Ovary (tissue), 7 donors: ENCODE measurements at regions not wholly inside any gene's neighbourhood (a gene's known extent, or its start where the extent isn't known, plus 50 kb on each side); places are given as distances from the start of the nearest gene placed in this dataset.

ENCODE experiments used
- DNase-seq, 5 donors: peaks; one replicate each; pipeline ENCODE4 v3.0.0-alpha.2; 2019 to 2020
- H3K27ac ChIP-seq, 2 donors: fragments of 200-600 bp; one replicate each; pipeline versions ENCODE4 v1.5.1 to v1.8.0; 2019 to 2022
- H3K27me3 ChIP-seq: fragments of 200-600 bp; one replicate; pipeline ENCODE4 v1.8.0; 2022
- H3K36me3 ChIP-seq: fragments of 200-600 bp; sonication (generic); one replicate; pipeline ENCODE4 v1.5.1; 2019
- H3K4me1 ChIP-seq: one replicate; pipeline ENCODE4 v1.8.1; 2013; ENCODE audit warnings: mild to moderate bottlenecking, moderate library complexity; ENCODE audit not compliant: insufficient read depth
- H3K4me3 ChIP-seq: fragments of 200-600 bp; sonication (generic); one replicate; pipeline ENCODE4 v1.5.1; 2017
- H3K9me3 ChIP-seq, 2 donors: fragments of 200-600 bp in 1 of 2; sonication (generic) in 1 of 2; one replicate each; pipeline versions ENCODE4 v1.5.1 to v1.8.1; 2013 to 2019; ENCODE audit warnings: mild to moderate bottlenecking in 1 of 2, moderate library complexity in 1 of 2
- CTCF ChIP-seq, 3 donors: fragments of 450-650 bp in 2 of 3; fragments of 200-600 bp in 1 of 3; IDR thresholded peaks; one replicate each; pipeline versions ENCODE4 v1.5.1 to v1.8.0; 2016 to 2022; ENCODE audit warnings: antibody characterized with exemption in 3 of 3, mild to moderate bottlenecking in 1 of 3
- EP300 ChIP-seq: sonication (generic); formaldehyde crosslinking; IDR thresholded peaks from one replicate; pipeline ENCODE4 v1.6.1; 2017; ENCODE audit warnings: antibody characterized with exemption
- POLR2A ChIP-seq: fragments of 450-650 bp; IDR thresholded peaks from one replicate; pipeline ENCODE4 v1.6.1; 2017; ENCODE audit warnings: antibody characterized with exemption, mild to moderate bottlenecking, moderate library complexity
- WGBS, 3 donors: extraction: QIAGEN DNeasy Blood & Tissue Kit in 1 of 3; methylation state at CpG; one replicate each; pipeline versions ENCODE4 v1.1.5 to v1.1.7; 2013 to 2017; 5-methylcytosine and 5-hydroxymethylcytosine counted together
- intact Hi-C, 4 donors: fragments of 100-400 bp; cut with DNase I; formaldehyde crosslinking; loops; one replicate each; pipeline versions ENCODE4 v1.11.0 to v1.15.1; 2022 to 2023
- donor health status: DM: no; HTN: no; CAD: no; lungs with moderate emphysema.
- donor health status: DM: no; HTN: no; CAD: no.
- donor health status: Bipolar disorder and iron deficiency.
- donor health status: DM: no; HTN: no; CAD: no.
- donor health status: DM: yes; HTN: yes; CAD: no.

GRCh38 chrX:150051096-150051495 is 112.8 kb upstream of the EOLA2 start:
- no peak for TF ChIP-seq EP300
- no peak for TF ChIP-seq CTCF (IDR thresholded peaks at IDR 0.05)
- Histone ChIP-seq H3K4me1 (peaks cover 3% of the 10 kb centered on the region), H3K27me3 (no peaks in the 10 kb centered on the region), H3K36me3 (no peaks in the 10 kb centered on the region), H3K4me3 (no peak overlapping the region), H3K9me3 (no peaks in the 10 kb centered on the region), H3K27ac (no peak overlapping the region)
- 51 to 64% (median 53%) methylated on average over 2 of the region's 2 CpGs for WGBS, 3 donors
- DNase-seq = no peak
- intact Hi-C loops = no loop called here

- 63 to 79% (median 69%) methylated on average over 1 of the region's 1 CpG for WGBS, 3 donors
- H3K4me3 ChIP-seq = no peak overlapping the region
- no peak for DNase-seq
- TF ChIP-seq EP300 (no peak), POLR2A (no peak)
- no peaks in the 10 kb centered on the region for H3K9me3 ChIP-seq
- no peaks in the 10 kb centered on the region for H3K27me3 ChIP-seq
- intact Hi-C loops = no loop called here
- H3K36me3 ChIP-seq = no peaks in the 10 kb centered on the region
- peaks cover 3% of the 10 kb centered on the region for H3K4me1 ChIP-seq
- no peak overlapping the region for H3K27ac ChIP-seq
Observed at GRCh38 chrX:150052226-150052625, 113.9 kb upstream of the EOLA2 start.

GRCh38 chrX:150058728-150059127 is 120.4 kb upstream of the EOLA2 start:
- H3K27ac ChIP-seq = no peak overlapping the region

GRCh38 chrX:150060406-150060805 is 122.1 kb upstream of the EOLA2 start:
- Histone ChIP-seq H3K4me1 (no peaks in the 10 kb centered on the region), H3K27ac (no peak overlapping the region), H3K36me3 (no peaks in the 10 kb centered on the region), H3K27me3 (no peaks in the 10 kb centered on the region), H3K9me3 (no peaks in the 10 kb centered on the region), H3K4me3 (no peak overlapping the region)
- intact Hi-C loops = no loop called here
- 85 to 89% (median 88%) methylated on average over 7 of the region's 7 CpGs for WGBS, 3 donors
- no peak for DNase-seq
- TF ChIP-seq POLR2A (no peak), CTCF (IDR thresholded peaks at IDR 0.05) (no peak), EP300 (no peak)

More at GRCh38 chrX:150058728-150059127, 120.4 kb upstream of the EOLA2 start:
- no peak for DNase-seq
- TF ChIP-seq CTCF (IDR thresholded peaks at IDR 0.05) = no peak
- TF ChIP-seq EP300 = no peak
- no peak for TF ChIP-seq POLR2A
- WGBS, 3 donors = 44 to 68% (median 49%) methylated on average over 1 of the region's 1 CpG
- no peaks in the 10 kb centered on the region for H3K9me3 ChIP-seq
- H3K4me1 ChIP-seq = no peaks in the 10 kb centered on the region
- intact Hi-C loops = no loop called here
- no peak overlapping the region for H3K4me3 ChIP-seq
- H3K27me3 ChIP-seq = no peaks in the 10 kb centered on the region
- no peaks in the 10 kb centered on the region for H3K36me3 ChIP-seq

GRCh38 chrX:150062292-150063137 is 124.2 kb upstream of the EOLA2 start:
- H3K4me3 ChIP-seq = no peak overlapping the region
- intact Hi-C loops = no loop called here
- no peaks in the 10 kb centered on the region for H3K9me3 ChIP-seq
- H3K27me3 ChIP-seq = no peaks in the 10 kb centered on the region
- no peak overlapping the region for H3K27ac ChIP-seq
- no peaks in the 10 kb centered on the region for H3K4me1 ChIP-seq
- H3K36me3 ChIP-seq = no peaks in the 10 kb centered on the region
- no peak for DNase-seq
- TF ChIP-seq CTCF (IDR thresholded peaks at IDR 0.05) (no peak), EP300 (no peak), POLR2A (no peak)
- WGBS, 3 donors = 44 to 51% (median 46%) methylated on average over 8 of the region's 8 CpGs
